HUDEP-2 (cell line): ENCODE measurements at regions not wholly inside any gene's neighbourhood (a gene's known extent, or its start where the extent isn't known, plus 50 kb on each side); places are given as distances from the start of the nearest gene placed in this dataset.

ENCODE experiments used
- DNase-seq, 76 experiments: peaks; one replicate each; lab custom pipeline; 2025; ENCODE audit not compliant: unreplicated experiment in 76 of 76; lab: John Stamatoyannopoulos, UW

- DNase-seq: no peak
Measured at GRCh38 chr2:199707593-199708185, 143.3 kb downstream of the FTCDNL1 start.

DNA sequence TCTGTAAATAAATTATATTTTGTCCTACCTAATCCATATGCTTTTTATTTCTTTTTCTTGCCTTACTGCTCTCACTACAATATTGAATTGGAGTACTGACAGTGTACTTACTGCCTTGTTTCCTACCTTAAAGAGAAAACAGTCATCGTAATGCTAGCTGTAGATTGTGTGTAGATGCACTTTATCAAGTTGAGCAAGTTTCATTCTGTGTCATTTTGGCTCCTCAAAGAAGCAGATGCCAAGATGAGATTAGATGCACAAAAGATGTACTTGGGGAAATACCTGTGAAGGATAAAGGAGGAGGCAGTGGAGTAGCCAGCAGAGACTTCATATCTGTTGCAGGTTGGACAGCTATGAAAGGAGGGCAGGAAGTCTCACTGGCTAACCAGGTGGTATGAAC, 145.5 kb downstream of the FTCDNL1 start:
- no peak for DNase-seq

GRCh38 chr2:199704358-199705238, 146.4 kb downstream of the FTCDNL1 start:
- peak in 30 of 76 experiments; percentile 2 to 50 (median 21) for DNase-seq

GRCh38 chr2:199703199-199703598, 147.8 kb downstream of the FTCDNL1 start:
- no peak for DNase-seq

- no peak for DNase-seq
Measured at GRCh38 chr2:199697469-199697868, 153.5 kb downstream of the FTCDNL1 start.

DNA sequence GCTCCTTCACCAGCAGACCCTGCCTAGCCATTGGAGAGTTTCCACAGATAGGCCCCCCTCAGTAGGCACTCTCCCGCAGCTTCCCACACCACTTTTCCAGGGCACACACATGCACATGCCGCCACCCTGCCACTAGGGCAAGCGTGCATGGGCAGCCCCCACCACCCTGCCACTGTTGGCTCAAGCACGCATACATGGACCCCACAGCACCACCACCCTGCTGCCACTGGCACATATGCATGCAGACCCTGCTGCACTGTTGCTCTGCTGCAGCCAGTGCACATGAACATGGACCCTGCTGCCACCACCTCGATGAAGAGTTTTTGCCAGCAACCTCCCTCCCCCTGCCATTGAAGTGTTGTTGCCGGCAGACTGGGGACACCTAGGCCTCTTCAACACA, 154.9 kb downstream of the FTCDNL1 start:
- no peak for DNase-seq

GRCh38 chr2:199693861-199694260, 157.1 kb downstream of the FTCDNL1 start:
- DNase-seq: no peak

DNA sequence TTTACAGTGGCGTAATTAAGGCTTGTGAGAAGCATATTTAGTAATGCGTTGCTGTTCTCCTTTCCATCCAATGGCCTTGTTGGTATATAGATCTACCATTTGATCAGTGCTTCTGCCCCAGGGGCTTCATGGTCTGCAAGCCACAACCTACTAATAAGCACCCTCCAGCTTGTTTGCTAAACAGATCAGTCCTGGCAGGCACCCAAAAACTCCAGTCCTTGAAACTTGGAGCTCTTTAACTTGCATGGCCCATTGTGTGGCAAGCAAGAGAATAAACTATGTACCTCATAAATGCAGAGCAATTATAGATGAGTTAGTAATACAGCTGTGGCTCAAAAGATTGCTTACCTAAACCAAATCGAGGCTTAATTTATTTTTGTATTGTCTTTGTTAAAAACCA, 158.5 kb downstream of the FTCDNL1 start:
- DNase-seq: peak in 36 of 76 experiments; percentile 1 to 50 (median 15)

DNA sequence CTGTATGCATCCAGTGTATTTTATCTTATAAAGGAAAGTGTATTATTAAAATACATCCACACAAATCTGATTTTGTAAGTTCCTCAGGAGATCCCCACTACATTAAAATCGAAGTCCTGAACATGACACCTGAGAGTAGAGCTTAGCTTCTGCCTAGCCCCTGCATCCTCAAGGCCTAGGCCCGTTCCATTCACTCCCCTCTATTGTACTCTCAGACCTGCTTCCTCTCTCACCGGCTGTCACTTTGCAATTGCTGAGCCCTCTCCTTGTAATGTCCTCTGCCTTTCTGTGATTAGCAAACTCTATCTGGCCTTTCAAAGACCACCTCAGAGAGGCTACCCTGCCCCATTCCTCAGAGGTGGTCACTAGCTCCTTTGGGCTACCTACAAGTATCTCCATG, 160.8 kb downstream of the FTCDNL1 start:
- no peak for DNase-seq

DNA sequence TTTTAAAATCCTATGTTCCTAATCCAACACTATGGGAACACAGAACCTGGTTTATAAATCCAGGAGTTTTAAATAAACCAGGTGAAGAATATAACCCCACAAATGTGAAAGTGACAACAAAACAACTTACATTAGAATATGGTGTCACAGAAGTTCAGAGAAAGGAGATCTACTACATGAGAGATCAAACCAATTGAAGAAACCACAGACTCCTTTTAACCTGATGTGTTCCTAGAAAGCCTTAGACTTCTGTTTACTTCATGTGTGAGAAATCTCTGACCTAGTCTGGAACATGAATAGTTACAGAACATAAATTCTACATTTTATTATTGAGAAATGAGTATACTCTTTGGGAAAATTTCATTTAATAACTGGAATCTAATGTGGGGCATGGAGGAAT, 165.3 kb downstream of the FTCDNL1 start:
- DNase-seq: no peak

DNA sequence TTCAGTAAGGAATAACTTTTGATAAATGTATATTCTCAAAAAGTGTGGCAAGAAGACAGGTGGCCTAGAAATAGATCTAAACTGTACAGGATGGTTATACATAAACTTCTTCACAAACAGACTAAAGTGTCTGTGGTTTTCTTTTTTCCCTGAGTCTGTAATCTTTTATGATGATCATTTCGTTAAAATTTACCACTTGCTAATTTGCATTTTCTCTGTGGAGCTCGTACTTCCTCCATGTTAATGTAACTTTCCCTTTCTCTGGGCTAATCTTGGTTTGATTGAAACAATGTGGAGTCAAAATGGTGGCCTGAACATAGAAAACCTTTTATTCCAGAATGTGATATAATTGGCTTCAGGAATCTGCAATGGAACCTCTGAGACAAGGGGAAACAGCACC, 166.2 kb downstream of the FTCDNL1 start:
- DNase-seq: no peak

- DNase-seq: no peak
Measured at GRCh38 chr2:199684168-199684567, 166.8 kb downstream of the FTCDNL1 start.

DNA sequence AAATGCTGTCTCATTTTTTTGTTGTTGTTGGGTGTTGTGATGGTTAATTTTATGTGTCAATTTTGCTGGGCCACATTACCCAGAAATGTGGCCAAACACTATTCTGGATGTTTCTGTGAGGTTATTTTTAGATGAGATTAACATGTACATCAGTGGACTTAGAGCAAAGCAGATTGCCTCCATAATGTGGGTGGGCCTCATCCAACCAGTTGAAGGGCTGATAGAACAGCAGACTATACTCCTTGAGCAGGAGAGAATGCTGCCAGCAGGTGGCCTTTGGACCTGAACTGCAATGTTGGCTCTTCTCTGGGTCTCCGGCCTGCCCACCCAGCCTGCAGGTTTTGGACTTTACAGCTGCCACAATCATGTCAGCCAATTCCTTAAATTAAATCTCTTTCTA, 169.0 kb downstream of the FTCDNL1 start:
- no peak for DNase-seq

DNA sequence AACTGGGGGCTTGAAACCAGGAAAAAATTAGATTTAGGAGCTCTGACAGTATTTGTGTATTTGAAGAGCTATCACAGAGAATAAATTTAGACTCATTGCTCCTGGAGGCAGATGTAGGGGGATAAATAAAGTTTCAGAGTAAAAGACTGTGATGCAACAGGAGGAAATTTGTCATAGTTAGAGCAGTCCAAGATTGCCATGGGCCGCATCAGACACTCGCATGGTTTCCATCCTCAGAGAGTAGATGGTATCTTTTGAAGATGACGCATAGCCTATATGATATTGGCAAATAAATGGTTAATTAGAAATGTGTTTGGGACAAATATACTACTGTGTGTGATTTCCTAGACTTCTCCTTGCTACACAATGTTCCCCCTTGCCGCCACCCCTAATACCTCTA, 170.5 kb downstream of the FTCDNL1 start:
- no peak for DNase-seq

DNA sequence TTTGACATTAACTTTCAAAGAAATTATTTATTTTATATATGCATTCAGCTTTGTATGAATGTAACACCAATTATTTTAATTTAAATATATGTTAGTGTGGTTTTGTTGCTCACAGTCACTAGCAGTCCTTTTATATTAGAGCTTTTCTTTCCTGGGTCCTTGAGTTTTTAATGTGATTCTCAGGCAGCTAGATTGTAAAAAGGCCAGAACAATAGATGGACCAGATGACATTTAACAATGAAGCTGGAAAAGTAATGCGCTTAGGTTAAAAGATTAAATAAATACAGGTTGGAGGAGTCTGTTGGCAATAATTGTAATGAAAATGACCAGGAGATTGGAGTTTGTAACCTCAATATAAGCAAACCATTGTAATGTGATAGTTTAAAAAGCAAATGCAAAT, 171.1 kb downstream of the FTCDNL1 start:
- DNase-seq: no peak

DNA sequence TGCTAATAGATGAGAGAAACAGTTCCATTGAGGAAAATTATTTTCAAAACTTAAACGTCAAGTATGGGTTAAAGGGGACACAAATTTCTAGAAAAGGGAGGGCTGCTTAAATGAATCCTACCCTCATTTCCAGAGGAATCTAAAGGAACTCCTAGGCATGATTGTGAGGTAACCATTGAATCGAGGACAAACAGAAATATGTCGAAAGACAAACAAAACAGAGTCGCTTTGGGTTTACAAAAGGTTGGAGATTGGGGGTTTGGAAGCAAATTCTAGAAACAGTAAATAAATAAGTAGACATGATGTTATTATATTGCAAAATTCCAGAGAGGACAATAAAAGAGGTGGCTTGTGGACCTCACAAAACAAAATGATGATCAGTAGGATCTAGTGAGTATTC, 173.1 kb downstream of the FTCDNL1 start:
- DNase-seq: no peak

DNA sequence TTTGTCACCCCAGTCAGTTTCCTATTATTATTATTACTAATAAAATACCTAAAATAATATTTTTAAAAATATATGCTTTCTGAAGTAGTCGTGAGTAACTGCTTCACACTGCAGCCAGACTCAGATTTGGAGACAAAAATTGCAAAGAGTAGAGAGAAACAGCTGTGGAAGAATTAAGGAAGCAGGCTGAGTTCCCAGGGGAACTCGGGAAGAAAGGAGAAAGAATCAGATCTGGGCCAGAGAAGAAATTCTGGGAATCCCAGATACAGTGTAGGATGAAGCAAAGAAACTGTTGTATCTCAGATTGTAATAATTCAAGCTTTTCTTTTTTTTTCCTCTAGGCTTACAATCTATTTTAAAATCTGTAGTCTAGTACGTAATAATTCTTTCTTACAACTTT, 182.3 kb downstream of the FTCDNL1 start:
- DNase-seq: no peak

DNA sequence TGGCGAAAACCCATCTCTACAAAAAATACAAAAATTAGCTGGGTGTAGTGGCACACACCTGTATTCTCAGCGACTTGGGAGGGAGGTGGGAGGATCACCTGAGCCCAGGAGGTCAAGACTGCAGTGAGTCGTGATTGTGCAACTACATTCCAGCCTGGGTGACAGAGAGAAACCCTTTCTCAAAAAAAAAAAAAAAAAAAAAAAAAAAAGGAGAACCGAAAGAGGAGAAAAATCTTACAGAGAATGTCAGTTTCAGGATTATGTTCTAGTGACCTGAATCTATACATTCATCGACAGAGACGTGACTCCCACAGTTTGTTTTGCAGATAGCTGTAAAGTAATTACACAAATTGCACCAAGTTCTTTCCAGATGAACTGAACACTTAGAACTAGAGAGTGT, 187.8 kb downstream of the FTCDNL1 start:
- no peak for DNase-seq

GRCh38 chr2:199662255-199662654, 188.7 kb downstream of the FTCDNL1 start:
- DNase-seq: no peak

DNA sequence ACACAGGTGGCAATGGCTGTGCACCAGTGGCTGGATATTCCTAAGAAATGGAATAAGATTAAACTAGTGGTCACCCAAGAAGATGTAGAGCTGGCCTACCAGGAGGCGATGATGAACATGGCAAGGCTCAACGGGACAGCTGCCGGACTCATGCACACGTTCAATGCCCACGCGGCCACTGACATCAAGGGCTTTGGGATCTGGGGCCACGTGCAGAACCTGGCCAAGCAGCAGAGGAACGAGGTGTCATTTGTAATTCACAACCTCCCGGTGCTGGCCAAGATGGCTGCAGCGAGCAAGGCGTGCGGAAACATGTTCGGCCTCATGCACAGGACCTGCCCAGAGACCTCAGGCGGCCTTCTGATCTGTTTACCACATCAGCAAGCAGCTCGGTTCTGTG, 190.8 kb downstream of the FTCDNL1 start:
- no peak for DNase-seq

GRCh38 chr2:199659207-199659606, 191.8 kb downstream of the FTCDNL1 start:
- peak in 60 of 76 experiments; percentile 3 to 65 (median 38) for DNase-seq

DNA sequence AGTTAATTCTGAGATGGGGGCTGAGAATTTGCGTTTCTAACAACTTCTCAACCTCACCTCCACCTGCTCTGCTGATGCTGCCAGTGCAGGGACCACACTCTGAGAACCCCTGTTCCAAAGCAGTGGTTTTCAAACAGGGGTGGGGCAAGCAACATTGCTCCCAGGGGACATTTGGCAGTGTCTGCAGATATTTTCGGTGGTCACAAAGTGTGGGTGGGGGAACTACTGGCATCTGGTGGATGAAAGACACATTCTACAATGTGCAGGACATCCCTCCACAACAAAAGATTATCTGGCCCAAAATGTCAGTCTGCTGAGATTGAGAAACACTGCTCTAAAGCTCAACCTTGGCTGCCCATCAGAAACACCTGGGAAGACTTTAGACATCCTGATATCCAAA, 188.7 kb upstream of the SATB2 start:
- no peak for DNase-seq
